HEK293 (cell line): ENCODE measurements at regions not wholly inside any gene's neighbourhood (a gene's known extent, or its start where the extent isn't known, plus 50 kb on each side); places are given as distances from the start of the nearest gene placed in this dataset.

ENCODE experiments used
- CTCF ChIP-seq: fragments of 450-650 bp; formaldehyde crosslinking; IDR thresholded peaks from 2 replicates; pipeline ENCODE4 v1.5.1; 2016; ENCODE audit warnings: missing biosample characterization, missing genetic modification characterization
- TCF7L2 ChIP-seq: IDR thresholded peaks from 2 replicates; pipeline ENCODE4 v1.6.1; 2011; ENCODE audit warnings: low read depth, mild to moderate bottlenecking, inconsistent platforms, low read length, moderate library complexity, borderline replicate concordance
- TRIM28 ChIP-seq: IDR thresholded peaks from 2 replicates; pipeline ENCODE4 v1.6.1; 2011; ENCODE audit warnings: low read length, control low read depth, borderline replicate concordance
- ZBTB8A ChIP-seq: fragments of 450-650 bp; formaldehyde crosslinking; IDR thresholded peaks from 2 replicates; pipeline ENCODE4 v1.5.1; 2016; ENCODE audit warnings: missing biosample characterization, missing genetic modification characterization
- ZNF274 ChIP-seq, 2 experiments: fragments of 200-500 bp in 1 of 2; fragments of 450-650 bp in 1 of 2; sonication (Bioruptor generic) in 1 of 2; formaldehyde crosslinking in 1 of 2; IDR thresholded peaks; 2 replicates each; pipeline versions ENCODE4 v1.5.1 to v1.6.1; 2014 to 2016; ENCODE audit warnings: borderline replicate concordance in 1 of 2, inconsistent platforms in 1 of 2, low read length in 1 of 2, missing biosample characterization in 1 of 2, missing genetic modification characterization in 1 of 2
- ZNF280C ChIP-seq: fragments of 450-650 bp; formaldehyde crosslinking; IDR thresholded peaks from 2 replicates; pipeline ENCODE4 v1.5.1; 2016; ENCODE audit warnings: missing biosample characterization, missing genetic modification characterization
- ZNF544 ChIP-seq: fragments of 450-650 bp; formaldehyde crosslinking; IDR thresholded peaks from 2 replicates; pipeline ENCODE4 v1.5.0; 2017; ENCODE audit warnings: missing biosample characterization, missing genetic modification characterization
- ZNF660 ChIP-seq: fragments of 450-650 bp; IDR thresholded peaks from 2 replicates; pipeline ENCODE4 v1.5.1; 2018; ENCODE audit warnings: missing biosample characterization, mild to moderate bottlenecking, missing genetic modification characterization
- ZNF692 ChIP-seq: fragments of 450-650 bp; formaldehyde crosslinking; IDR thresholded peaks from 2 replicates; pipeline ENCODE4 v1.5.1; 2016; ENCODE audit warnings: missing biosample characterization, missing genetic modification characterization
- ZNF747 ChIP-seq: fragments of 450-650 bp; formaldehyde crosslinking; IDR thresholded peaks from 2 replicates; pipeline ENCODE4 v1.5.1; 2016; ENCODE audit warnings: missing biosample characterization, missing genetic modification characterization

- TF ChIP-seq CTCF (tag by site-specific recombination) (no peak), ZNF274 (IDR thresholded peaks at IDR 0.05; ENCODE audit: low read length) (no peak), ZNF274 (tag by site-specific recombination; IDR thresholded peaks at IDR 0.05; ENCODE audit: borderline replicate concordance) (no peak), ZNF280C (no peak), TCF7L2 (no peak), ZNF660 (tag by site-specific recombination) (no peak), TRIM28 (no peak), ZBTB8A (no peak), ZNF544 (no peak), ZNF692 (no peak), ZNF747 (tag by site-specific recombination) (no peak)
These were observed 447.3 kb downstream of the TAFA4 start for GRCh38 chr3:68485051-68485450.
